Keratinocyte (primary cell): ENCODE measurements at regions not wholly inside any gene's neighbourhood (a gene's known extent, or its start where the extent isn't known, plus 50 kb on each side); places are given as distances from the start of the nearest gene placed in this dataset.

Source experiments
- EZH2 ChIP-seq: IDR thresholded peaks from one replicate; pipeline ENCODE4 v1.6.1; 2012; ENCODE audit warnings: inconsistent platforms, mild to moderate bottlenecking, low read length, moderate library complexity
- TF ChIP-seq, protein P1 (sequence below), 3 experiments: IDR thresholded peaks in 1 of 3; conservative IDR thresholded peaks in 1 of 3; optimal IDR thresholded peaks in 1 of 3; 2 replicates in 2 of 3; 3 replicates in 1 of 3; pipeline versions ENCODE3 to v1.5.1; 2011; ENCODE audit warnings: low read length in 3 of 3, mild to moderate bottlenecking in 3 of 3, moderate library complexity in 2 of 3, control low read depth in 1 of 3, inconsistent platforms in 1 of 3; ENCODE audit not compliant: insufficient read depth in 2 of 3; ENCODE audit errors: extremely low read depth in 1 of 3

- TF ChIP-seq, protein P1, sequence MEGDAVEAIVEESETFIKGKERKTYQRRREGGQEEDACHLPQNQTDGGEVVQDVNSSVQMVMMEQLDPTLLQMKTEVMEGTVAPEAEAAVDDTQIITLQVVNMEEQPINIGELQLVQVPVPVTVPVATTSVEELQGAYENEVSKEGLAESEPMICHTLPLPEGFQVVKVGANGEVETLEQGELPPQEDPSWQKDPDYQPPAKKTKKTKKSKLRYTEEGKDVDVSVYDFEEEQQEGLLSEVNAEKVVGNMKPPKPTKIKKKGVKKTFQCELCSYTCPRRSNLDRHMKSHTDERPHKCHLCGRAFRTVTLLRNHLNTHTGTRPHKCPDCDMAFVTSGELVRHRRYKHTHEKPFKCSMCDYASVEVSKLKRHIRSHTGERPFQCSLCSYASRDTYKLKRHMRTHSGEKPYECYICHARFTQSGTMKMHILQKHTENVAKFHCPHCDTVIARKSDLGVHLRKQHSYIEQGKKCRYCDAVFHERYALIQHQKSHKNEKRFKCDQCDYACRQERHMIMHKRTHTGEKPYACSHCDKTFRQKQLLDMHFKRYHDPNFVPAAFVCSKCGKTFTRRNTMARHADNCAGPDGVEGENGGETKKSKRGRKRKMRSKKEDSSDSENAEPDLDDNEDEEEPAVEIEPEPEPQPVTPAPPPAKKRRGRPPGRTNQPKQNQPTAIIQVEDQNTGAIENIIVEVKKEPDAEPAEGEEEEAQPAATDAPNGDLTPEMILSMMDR (optimal IDR thresholded peaks at IDR 0.05 in 1 of 3, IDR thresholded peaks at IDR 0.05 in 1 of 3, conservative IDR thresholded peaks at IDR 0.05 in 1 of 3; ENCODE audit: extremely low read depth in 1 of 3, insufficient read depth in 2 of 3, low read length in 3 of 3), result no peak
- no peak for TF ChIP-seq EZH2
Measured at GRCh38 chr3:4079339-4080195, 223.6 kb upstream of the SETMAR start.
